Kidney tubule cell (primary cell): ENCODE measurements at regions not wholly inside any gene's neighbourhood (a gene's known extent, or its start where the extent isn't known, plus 50 kb on each side); places are given as distances from the start of the nearest gene placed in this dataset.
"Not testable (repeated sequence)": the region's sequence is repeated elsewhere in the genome, so short reads cannot be mapped to it uniquely, and the experiment has no call there.

ENCODE experiments used
- DNase-seq: peaks from one replicate; pipeline ENCODE4 v3.0.0-alpha.2; 2018; ENCODE audit warnings: low spot score

DNA sequence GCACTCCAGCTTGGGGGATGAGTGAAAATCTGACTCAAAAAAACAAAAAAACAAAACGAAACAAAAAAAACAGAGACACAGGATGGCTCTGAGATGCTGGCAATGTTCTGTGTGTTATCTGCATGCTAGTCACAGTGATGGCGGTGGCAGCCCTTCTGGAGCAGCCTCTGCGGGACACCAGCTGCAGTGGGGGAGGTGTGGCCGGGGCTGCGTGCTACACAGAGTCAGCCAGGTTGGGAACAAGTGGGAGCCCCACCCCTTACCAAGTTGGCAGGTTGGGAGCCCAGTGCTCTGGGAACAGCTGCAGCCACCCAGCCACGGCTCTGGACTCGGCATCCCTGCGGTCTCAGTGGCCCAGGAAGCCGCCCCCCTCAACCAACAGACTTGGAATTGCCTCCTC is 206.5 kb upstream of the ZFP42 start:
- no peak for DNase-seq

DNA sequence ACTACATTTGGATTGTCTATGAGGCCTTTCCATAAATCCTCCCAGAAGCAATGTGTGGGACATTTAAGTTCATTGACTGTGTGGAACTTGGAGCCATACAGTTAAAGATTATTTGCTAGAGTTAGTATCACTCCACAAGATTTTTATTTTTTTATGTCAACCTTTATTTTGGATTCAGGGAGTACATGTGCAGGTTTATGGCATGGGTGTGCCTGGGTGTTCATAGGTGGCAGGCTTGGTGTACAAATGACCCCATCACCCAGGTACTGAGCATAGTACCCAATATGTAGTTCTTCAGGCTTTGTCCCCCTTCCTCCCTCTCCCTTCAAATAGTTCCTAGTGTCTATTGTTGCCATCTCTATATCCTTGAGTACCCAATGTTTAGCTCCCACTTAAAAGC is 199.8 kb upstream of the ZFP42 start:
- DNase-seq, result no peak

DNA sequence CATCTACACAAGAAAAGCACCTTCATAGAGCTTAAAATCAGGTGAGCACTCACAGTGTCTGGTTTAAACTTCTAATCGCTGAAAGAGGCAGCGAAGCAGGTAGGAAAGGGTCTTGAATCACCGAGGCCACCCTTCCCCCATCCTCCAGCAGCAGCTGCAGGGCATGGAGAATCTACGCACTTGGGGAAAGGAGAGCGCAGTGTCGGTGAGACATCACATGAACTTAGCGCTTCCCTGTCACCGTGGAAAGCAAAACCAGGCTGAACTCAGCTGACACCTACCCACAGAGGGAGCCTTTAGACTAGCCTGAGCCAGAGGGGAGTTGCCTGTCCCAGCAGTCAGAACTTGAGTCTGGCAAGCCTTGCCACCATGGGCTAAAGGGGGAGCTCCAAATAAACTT is 197.2 kb upstream of the ZFP42 start:
- DNase-seq, result no peak

DNA sequence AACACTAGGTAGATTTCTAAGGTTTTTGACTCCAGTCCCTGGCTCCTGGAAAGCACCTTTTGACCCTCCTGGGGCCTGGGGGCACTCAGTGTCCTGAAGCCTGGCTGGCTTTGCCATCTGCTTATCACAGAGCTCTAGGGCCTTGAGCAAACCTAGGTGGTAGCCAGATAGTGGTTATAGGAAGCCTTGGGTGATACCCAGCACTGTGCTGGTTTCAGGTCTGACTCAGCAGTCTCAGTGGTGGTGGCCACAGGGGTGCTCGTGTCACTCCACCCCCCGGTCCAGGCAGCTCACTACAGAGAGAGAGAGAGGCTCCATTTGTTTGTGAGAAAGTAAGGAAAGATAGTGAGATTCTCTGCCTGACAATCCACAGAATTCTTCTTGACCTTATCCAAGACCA is 195.8 kb upstream of the ZFP42 start:
- DNase-seq, result no peak

DNA sequence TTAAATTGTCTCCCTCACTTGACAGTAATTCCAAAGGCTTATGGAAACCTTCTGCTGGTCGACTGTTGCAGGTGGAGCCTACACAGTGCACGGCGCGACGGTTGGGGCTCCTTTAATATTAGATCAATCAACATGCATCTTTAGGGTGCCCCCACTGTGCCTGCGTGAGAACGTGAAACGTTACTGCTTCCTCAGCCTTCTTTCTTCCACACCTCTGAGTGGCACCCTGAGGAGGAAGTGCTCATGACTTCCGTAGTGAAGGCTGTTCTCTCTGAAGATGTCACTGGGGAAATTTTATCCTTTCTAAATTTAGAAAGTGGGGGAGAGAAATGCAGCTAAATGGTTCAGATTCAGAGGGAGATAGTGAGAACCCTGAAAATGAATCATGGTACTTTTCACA is 184.0 kb upstream of the ZFP42 start:
- DNase-seq, result no peak

GRCh38 chr4:187814737-187815465 is 180.7 kb upstream of the ZFP42 start:
- DNase-seq, result peak; percentile 2

- no peak for DNase-seq
These were observed 168.8 kb upstream of the ZFP42 start for GRCh38 chr4:187826725-187827124.

DNA sequence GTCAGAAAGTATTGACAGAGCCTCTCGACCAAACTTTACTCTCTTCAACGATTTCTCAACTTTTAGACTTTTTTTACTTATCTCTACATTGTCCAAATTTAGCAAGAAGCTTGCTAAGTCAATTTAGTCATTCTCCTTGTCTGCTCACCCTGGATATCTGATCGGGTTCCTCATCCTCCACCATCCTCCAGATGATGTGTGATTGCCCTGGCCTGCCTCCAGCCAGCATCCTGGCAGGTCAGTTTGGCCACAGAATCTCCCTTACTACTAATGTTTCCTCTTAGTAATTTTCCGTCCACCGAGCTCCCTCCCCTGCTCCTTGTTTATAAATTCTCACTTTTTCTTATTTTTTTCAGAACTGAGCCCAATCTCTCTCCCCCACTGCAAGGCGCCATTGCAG is 167.9 kb upstream of the ZFP42 start:
- no peak for DNase-seq

DNA sequence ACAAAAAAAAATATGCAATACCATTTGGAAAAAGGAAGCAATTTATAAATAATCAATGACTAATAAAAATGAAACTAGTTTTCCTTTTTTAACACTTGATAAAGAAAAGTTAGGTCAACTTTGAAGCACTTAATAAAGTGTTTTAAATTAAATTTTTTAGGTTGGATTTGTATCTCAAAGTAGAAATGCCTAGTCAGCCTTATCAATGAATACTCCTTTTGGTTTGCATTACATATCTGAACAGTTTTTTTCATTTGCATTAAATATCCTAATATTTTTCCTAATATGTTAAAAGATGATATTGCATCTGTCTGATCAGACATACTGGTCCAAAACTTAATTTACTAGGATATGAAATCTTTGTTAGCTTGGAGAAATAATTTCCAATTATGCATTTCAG is 155.8 kb upstream of the ZFP42 start:
- DNase-seq, result no peak

GRCh38 chr4:187840814-187841213 is 154.8 kb upstream of the ZFP42 start:
- DNase-seq, result peak; percentile 9

DNA sequence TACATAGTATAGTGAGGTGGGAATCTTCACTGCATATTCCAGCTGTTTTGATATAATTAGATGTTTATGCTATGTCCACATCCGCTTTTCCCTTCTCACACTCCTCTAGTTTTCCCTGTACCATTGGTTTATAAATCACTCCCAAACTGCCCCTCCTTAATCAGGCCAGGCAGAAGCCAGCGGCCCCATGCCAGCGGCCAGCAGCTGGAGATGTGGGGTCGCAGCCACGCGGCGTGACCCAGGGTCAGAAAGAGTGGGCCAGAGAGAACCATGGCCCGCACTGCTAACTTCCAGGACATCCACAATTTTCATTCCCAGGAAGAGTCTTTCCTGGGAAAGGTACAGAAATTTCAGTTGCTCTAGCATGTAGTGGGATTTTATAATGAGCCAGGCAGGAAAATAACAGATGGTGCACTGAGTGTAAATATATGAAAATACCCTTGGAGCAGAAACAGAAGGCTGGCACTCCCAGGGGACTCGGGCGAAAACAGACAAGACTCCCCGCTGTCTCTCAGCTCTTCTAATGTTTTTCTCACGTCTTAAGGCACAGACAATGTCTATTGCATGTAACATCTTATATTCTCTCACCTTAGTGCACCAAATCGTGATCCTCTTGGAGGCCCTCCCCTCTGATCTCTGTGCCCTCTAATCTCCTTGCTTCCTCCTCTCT is 145.9 kb upstream of the ZFP42 start:
- DNase-seq, result no peak

DNA sequence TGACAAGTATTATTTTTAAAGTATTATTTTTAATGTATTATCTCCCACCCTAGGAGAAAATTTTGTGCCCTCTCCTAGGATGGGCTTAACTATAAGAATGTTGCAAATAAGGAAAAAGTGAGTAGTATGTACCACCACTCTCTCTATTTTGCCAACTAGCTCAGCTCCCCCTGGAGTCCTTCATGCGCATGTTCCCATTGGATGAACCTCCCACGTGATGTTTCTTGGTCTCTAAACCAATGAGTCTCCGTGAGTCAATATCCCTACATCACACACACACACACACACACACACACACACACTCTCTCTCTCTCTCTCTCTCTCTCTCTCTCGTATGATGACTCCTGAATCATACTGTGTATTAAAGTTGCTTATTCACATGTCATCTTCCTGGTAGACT is 129.7 kb upstream of the ZFP42 start:
- DNase-seq, result no peak

GRCh38 chr4:187883049-187883448 is 112.5 kb upstream of the ZFP42 start:
- DNase-seq, result no peak

DNA sequence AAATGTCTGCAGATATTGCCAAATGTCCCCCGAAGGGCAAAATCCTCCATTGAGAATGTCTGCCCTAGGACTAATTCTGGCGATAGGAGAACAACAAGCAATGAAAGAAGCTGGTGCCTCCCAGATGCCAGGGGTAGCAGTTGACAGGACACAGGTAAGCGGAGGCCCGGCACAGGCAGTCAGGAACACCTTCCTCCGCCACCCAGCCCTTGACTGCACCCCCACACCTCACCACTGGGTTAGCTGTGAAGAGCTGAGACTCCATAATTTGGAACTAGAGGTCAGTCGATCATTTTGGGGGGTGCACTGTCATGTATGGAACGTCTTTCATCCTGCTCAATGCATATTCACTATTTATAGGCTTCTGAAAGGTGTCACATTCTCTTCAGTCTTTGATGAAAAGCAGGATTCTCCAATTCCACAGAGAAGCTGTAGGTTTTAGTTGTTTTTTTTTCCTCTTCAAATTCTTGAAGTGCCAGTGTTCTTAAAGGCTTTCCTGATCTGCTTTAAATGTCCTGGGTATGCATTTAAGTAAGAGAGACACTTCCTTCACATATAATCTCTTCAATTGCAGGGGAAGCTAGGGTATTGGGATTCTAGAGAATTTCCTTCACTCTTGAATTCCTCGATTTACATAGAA is 111.6 kb upstream of the ZFP42 start:
- DNase-seq, result no peak

- no peak for DNase-seq
These were observed 107.7 kb upstream of the ZFP42 start for GRCh38 chr4:187887906-187888305.

GRCh38 chr4:187889651-187890050 is 105.9 kb upstream of the ZFP42 start:
- DNase-seq, result no peak

- no peak for DNase-seq
These were observed 102.2 kb upstream of the ZFP42 start for GRCh38 chr4:187893418-187893817.

DNA sequence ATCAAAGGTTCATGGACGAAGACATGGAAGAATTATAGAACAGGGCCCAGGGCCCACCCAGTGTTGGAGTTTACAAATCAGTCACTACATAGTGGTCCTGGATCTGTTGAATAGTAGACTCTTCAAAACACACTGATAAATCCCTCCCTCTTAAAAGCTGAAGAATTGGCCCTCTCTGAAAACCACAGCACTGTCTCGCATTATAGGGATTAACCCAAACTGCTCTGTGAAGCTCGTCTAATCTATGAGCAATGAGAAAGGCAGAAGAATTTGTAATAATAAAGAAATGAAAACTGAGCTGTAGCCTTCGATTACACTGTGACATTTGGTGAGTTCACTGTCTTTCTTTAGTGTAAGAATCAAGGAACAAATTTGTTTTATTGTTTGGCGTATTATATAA is 92.5 kb upstream of the ZFP42 start:
- no peak for DNase-seq

DNA sequence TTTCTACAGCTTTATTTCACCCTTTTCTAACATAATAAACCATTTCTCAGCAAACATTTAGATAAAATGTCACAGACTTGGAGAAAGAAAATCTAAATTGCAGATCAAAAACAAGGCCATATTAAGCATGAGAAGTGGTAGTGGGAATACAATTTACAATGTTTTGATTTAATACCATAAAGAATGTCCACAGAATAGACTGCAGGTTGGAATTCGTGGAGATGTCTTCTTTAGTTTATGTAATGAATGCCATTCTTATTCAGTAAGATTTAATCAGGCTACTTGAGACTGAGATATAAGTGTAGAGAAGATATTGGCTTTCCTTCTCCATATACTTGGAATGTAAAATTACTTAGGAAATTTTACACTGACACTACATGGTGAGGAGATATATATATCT is 91.9 kb upstream of the ZFP42 start:
- no peak for DNase-seq

- peak; percentile 9 for DNase-seq
These were observed 87.5 kb upstream of the ZFP42 start for GRCh38 chr4:187908079-187908561.

GRCh38 chr4:187908731-187909130 is 86.8 kb upstream of the ZFP42 start:
- DNase-seq, result no peak

- DNase-seq, result no peak
These were observed 84.8 kb upstream of the ZFP42 start for GRCh38 chr4:187910741-187911140.

- not testable (repeated sequence) for DNase-seq
These were observed 80.2 kb upstream of the ZFP42 start for GRCh38 chr4:187915406-187915805.
